HEK293T (cell line): ENCODE measurements at regions not wholly inside any gene's neighbourhood (a gene's known extent, or its start where the extent isn't known, plus 50 kb on each side); places are given as distances from the start of the nearest gene placed in this dataset.

Source experiments
- PKNOX1 ChIP-seq: fragments of 450-650 bp; IDR thresholded peaks from 2 replicates; pipeline ENCODE4 v1.6.1; 2016
- SP1 ChIP-seq: fragments of 450-650 bp; IDR thresholded peaks from 2 replicates; pipeline ENCODE4 v1.6.1; 2017
- ZNF384 ChIP-seq: fragments of 450-650 bp; IDR thresholded peaks from 2 replicates; pipeline ENCODE4 v1.6.1; 2016

GRCh38 chr11:127895776-127896175 lies 691.6 kb downstream of the ETS1 start:
- TF ChIP-seq ZNF384 (no peak), PKNOX1 (no peak), SP1 (no peak)
